ENCODE measurements at regions not wholly inside any gene's neighbourhood (a gene's known extent, or its start where the extent isn't known, plus 50 kb on each side); places are given as distances from the start of the nearest gene placed in this dataset.
A peak's percentile ranks its signal among the peaks of the same experiment; 100 is the strongest.

- H3K4me2 ChIP-seq (ENCODE audit: unreplicated experiment): no peak overlapping the region
- H3K79me2 ChIP-seq (ENCODE audit: insufficient read depth): no peaks in the 10 kb centered on the region
- no peaks in the 10 kb centered on the region for H3F3A ChIP-seq (ENCODE audit: insufficient read depth)
- H3K9me3 ChIP-seq (ENCODE audit: low read depth): no peaks in the 10 kb centered on the region
- in situ Hi-C loops (cut with MboI): no loop called here
- H3K27me3 ChIP-seq (replicated peaks; ENCODE audit: insufficient read depth): no peaks in the 10 kb centered on the region
- H3K9me2 ChIP-seq (ENCODE audit: insufficient read depth): no peaks in the 10 kb centered on the region
- no peak overlapping the region for H3K9ac ChIP-seq
- H2AFZ ChIP-seq: no peak overlapping the region
- H4K20me1 ChIP-seq (ENCODE audit: insufficient read depth): no peaks in the 10 kb centered on the region
- WGBS, 2 experiments (ENCODE audit: low coverage in 1 of 2, low lambda C conversion rate in 2 of 2, missing lambda C conversion rate in 2 of 2): 84 to 93% methylated on average over 2 of the region's 2 CpGs
- H3K36me3 ChIP-seq (ENCODE audit: low read depth): no peaks in the 10 kb centered on the region
- DNase-seq: no peak
- no peak overlapping the region for H3K4me3 ChIP-seq
- no peaks in the 10 kb centered on the region for H3K4me1 ChIP-seq (ENCODE audit: insufficient read depth)
- no peak overlapping the region for H3K27ac ChIP-seq
- TF ChIP-seq EZH2 (IDR thresholded peaks at IDR 0.05; ENCODE audit: insufficient read depth, poor library complexity, severe bottlenecking): no peak
- TF ChIP-seq EZH2phosphoT487 (IDR thresholded peaks at IDR 0.05; ENCODE audit: insufficient read depth, low read depth): no peak
Measured at GRCh38 chrX:15939737-15940136, 85.1 kb upstream of the AP1S2 start.

- no peak overlapping the region for H3K9ac ChIP-seq
- H3K36me3 ChIP-seq (ENCODE audit: low read depth): no peaks in the 10 kb centered on the region
- H2AFZ ChIP-seq: no peak overlapping the region
- H3K4me1 ChIP-seq (ENCODE audit: insufficient read depth): no peaks in the 10 kb centered on the region
- no peaks in the 10 kb centered on the region for H4K20me1 ChIP-seq (ENCODE audit: insufficient read depth)
- 43 to 51% methylated on average over 6 of the region's 6 CpGs for WGBS, 2 experiments (ENCODE audit: low coverage in 1 of 2, low lambda C conversion rate in 2 of 2, missing lambda C conversion rate in 2 of 2)
- TF ChIP-seq EZH2phosphoT487 (IDR thresholded peaks at IDR 0.05; ENCODE audit: insufficient read depth, low read depth) (no peak), EZH2 (IDR thresholded peaks at IDR 0.05; ENCODE audit: insufficient read depth, poor library complexity, severe bottlenecking) (no peak)
- no peaks in the 10 kb centered on the region for H3K27me3 ChIP-seq (replicated peaks; ENCODE audit: insufficient read depth)
- no peaks in the 10 kb centered on the region for H3F3A ChIP-seq (ENCODE audit: insufficient read depth)
- no peak overlapping the region for H3K27ac ChIP-seq
- no peaks in the 10 kb centered on the region for H3K79me2 ChIP-seq (ENCODE audit: insufficient read depth)
- H3K4me3 ChIP-seq: no peak overlapping the region
- no peak overlapping the region for H3K4me2 ChIP-seq (ENCODE audit: unreplicated experiment)
- DNase-seq: no peak
- H3K9me3 ChIP-seq (ENCODE audit: low read depth): no peaks in the 10 kb centered on the region
- in situ Hi-C loops (cut with MboI): no loop called here
- no peaks in the 10 kb centered on the region for H3K9me2 ChIP-seq (ENCODE audit: insufficient read depth)
Measured at GRCh38 chrX:15938072-15938471, 83.5 kb upstream of the AP1S2 start.

- TF ChIP-seq EZH2phosphoT487 (IDR thresholded peaks at IDR 0.05; ENCODE audit: insufficient read depth, low read depth) (no peak), EZH2 (IDR thresholded peaks at IDR 0.05; ENCODE audit: insufficient read depth, poor library complexity, severe bottlenecking) (no peak)
- 62 to 72% methylated on average over 2 to 3 of the region's 3 CpGs for WGBS, 2 experiments (ENCODE audit: low coverage in 1 of 2, low lambda C conversion rate in 2 of 2, missing lambda C conversion rate in 2 of 2)
- Histone ChIP-seq H3K9me3 (ENCODE audit: low read depth) (no peaks in the 10 kb centered on the region), H3K9ac (no peak overlapping the region), H3K9me2 (ENCODE audit: insufficient read depth) (no peaks in the 10 kb centered on the region), H3K4me1 (ENCODE audit: insufficient read depth) (no peaks in the 10 kb centered on the region), H3K4me2 (ENCODE audit: unreplicated experiment) (no peak overlapping the region), H3K4me3 (no peak overlapping the region), H2AFZ (no peak overlapping the region), H3K27ac (no peak overlapping the region), H3K27me3 (replicated peaks; ENCODE audit: insufficient read depth) (no peaks in the 10 kb centered on the region), H3K79me2 (ENCODE audit: insufficient read depth) (no peaks in the 10 kb centered on the region), H3K36me3 (ENCODE audit: low read depth) (no peaks in the 10 kb centered on the region), H3F3A (ENCODE audit: insufficient read depth) (no peaks in the 10 kb centered on the region), H4K20me1 (ENCODE audit: insufficient read depth) (no peaks in the 10 kb centered on the region)
- in situ Hi-C loops (cut with MboI): no loop called here
- DNase-seq: no peak
Measured at GRCh38 chrX:15931362-15931761, 76.7 kb upstream of the AP1S2 start.

- H3K27me3 ChIP-seq (replicated peaks; ENCODE audit: insufficient read depth): no peaks in the 10 kb centered on the region
- TF ChIP-seq EZH2phosphoT487 (IDR thresholded peaks at IDR 0.05; ENCODE audit: insufficient read depth, low read depth) (no peak), EZH2 (IDR thresholded peaks at IDR 0.05; ENCODE audit: insufficient read depth, poor library complexity, severe bottlenecking) (no peak)
- no peak overlapping the region for H3K4me3 ChIP-seq
- H3F3A ChIP-seq (ENCODE audit: insufficient read depth): no peaks in the 10 kb centered on the region
- no peaks in the 10 kb centered on the region for H3K9me2 ChIP-seq (ENCODE audit: insufficient read depth)
- no peak overlapping the region for H2AFZ ChIP-seq
- in situ Hi-C loops (cut with MboI): no loop called here
- no peaks in the 10 kb centered on the region for H3K4me1 ChIP-seq (ENCODE audit: insufficient read depth)
- H4K20me1 ChIP-seq (ENCODE audit: insufficient read depth): no peaks in the 10 kb centered on the region
- H3K36me3 ChIP-seq (ENCODE audit: low read depth): no peaks in the 10 kb centered on the region
- no peaks in the 10 kb centered on the region for H3K9me3 ChIP-seq (ENCODE audit: low read depth)
- H3K4me2 ChIP-seq (ENCODE audit: unreplicated experiment): no peak overlapping the region
- 29 to 47% methylated on average over 5 of the region's 5 CpGs for WGBS, 2 experiments (ENCODE audit: low coverage in 1 of 2, low lambda C conversion rate in 2 of 2, missing lambda C conversion rate in 2 of 2)
- H3K9ac ChIP-seq: no peak overlapping the region
- H3K79me2 ChIP-seq (ENCODE audit: insufficient read depth): no peaks in the 10 kb centered on the region
- no peak overlapping the region for H3K27ac ChIP-seq
- DNase-seq: peak; percentile 36
Measured at GRCh38 chrX:15930585-15930984, 76.0 kb upstream of the AP1S2 start.

- no peak overlapping the region for H3K9ac ChIP-seq
- no peaks in the 10 kb centered on the region for H3K27me3 ChIP-seq (replicated peaks; ENCODE audit: insufficient read depth)
- H2AFZ ChIP-seq: no peak overlapping the region
- 75 to 92% methylated on average over 2 of the region's 2 CpGs for WGBS, 2 experiments (ENCODE audit: low coverage in 1 of 2, low lambda C conversion rate in 2 of 2, missing lambda C conversion rate in 2 of 2)
- H3K79me2 ChIP-seq (ENCODE audit: insufficient read depth): no peaks in the 10 kb centered on the region
- DNase-seq: no peak
- H4K20me1 ChIP-seq (ENCODE audit: insufficient read depth): no peaks in the 10 kb centered on the region
- H3K9me2 ChIP-seq (ENCODE audit: insufficient read depth): no peaks in the 10 kb centered on the region
- H3K4me2 ChIP-seq (ENCODE audit: unreplicated experiment): no peak overlapping the region
- H3K36me3 ChIP-seq (ENCODE audit: low read depth): no peaks in the 10 kb centered on the region
- H3K4me3 ChIP-seq: no peak overlapping the region
- in situ Hi-C loops (cut with MboI): no loop called here
- H3K4me1 ChIP-seq (ENCODE audit: insufficient read depth): no peaks in the 10 kb centered on the region
- no peaks in the 10 kb centered on the region for H3F3A ChIP-seq (ENCODE audit: insufficient read depth)
- H3K9me3 ChIP-seq (ENCODE audit: low read depth): no peaks in the 10 kb centered on the region
- H3K27ac ChIP-seq: no peak overlapping the region
- TF ChIP-seq EZH2phosphoT487 (IDR thresholded peaks at IDR 0.05; ENCODE audit: insufficient read depth, low read depth) (no peak), EZH2 (IDR thresholded peaks at IDR 0.05; ENCODE audit: insufficient read depth, poor library complexity, severe bottlenecking) (no peak)
Measured at GRCh38 chrX:15929194-15929593, 74.6 kb upstream of the AP1S2 start.

All from GM23248 (cell line).